ENCODE measurements at regions not wholly inside any gene's neighbourhood (a gene's known extent, or its start where the extent isn't known, plus 50 kb on each side); places are given as distances from the start of the nearest gene placed in this dataset.
"Not testable (repeated sequence)": the region's sequence is repeated elsewhere in the genome, so short reads cannot be mapped to it uniquely, and the experiment has no call there.

GRCh38 chr21:9837946-9838737 is 683.2 kb upstream of the TPTE start:
- DNase-seq, result no peak

- DNase-seq, result no peak
Measured at GRCh38 chr21:9838738-9839642, 682.4 kb upstream of the TPTE start.

GRCh38 chr21:9844106-9844505 is 677.3 kb upstream of the TPTE start:
- not testable (repeated sequence) for DNase-seq

GRCh38 chr21:9847511-9847910 is 673.9 kb upstream of the TPTE start:
- not testable (repeated sequence) for DNase-seq

- not testable (repeated sequence) for DNase-seq
Measured at GRCh38 chr21:9851166-9851565, 670.2 kb upstream of the TPTE start.

- DNase-seq, result not testable (repeated sequence)
Measured at GRCh38 chr21:9851695-9852094, 669.7 kb upstream of the TPTE start.

GRCh38 chr21:9857563-9857962 is 663.8 kb upstream of the TPTE start:
- DNase-seq, result not testable (repeated sequence)

GRCh38 chr21:9859865-9860264 is 661.5 kb upstream of the TPTE start:
- DNase-seq, result not testable (repeated sequence)

- DNase-seq, result not testable (repeated sequence)
Measured at GRCh38 chr21:9862456-9862855, 658.9 kb upstream of the TPTE start.

GRCh38 chr21:9867815-9868214 is 653.6 kb upstream of the TPTE start:
- not testable (repeated sequence) for DNase-seq

- DNase-seq, result not testable (repeated sequence)
Measured at GRCh38 chr21:9873096-9873495, 648.3 kb upstream of the TPTE start.

GRCh38 chr21:9874136-9874535 is 647.2 kb upstream of the TPTE start:
- not testable (repeated sequence) for DNase-seq

GRCh38 chr21:9881430-9881829 is 640.0 kb upstream of the TPTE start:
- not testable (repeated sequence) for DNase-seq

- DNase-seq, result not testable (repeated sequence)
Measured at GRCh38 chr21:9883047-9883446, 638.3 kb upstream of the TPTE start.

GRCh38 chr21:9883571-9884282 is 637.7 kb upstream of the TPTE start:
- DNase-seq, result not testable (repeated sequence)

- not testable (repeated sequence) for DNase-seq
Measured at GRCh38 chr21:9888500-9888899, 632.9 kb upstream of the TPTE start.

- DNase-seq, result not testable (repeated sequence)
Measured at GRCh38 chr21:9903579-9903978, 617.8 kb upstream of the TPTE start.

- not testable (repeated sequence) for DNase-seq
Measured at GRCh38 chr21:9914135-9914534, 607.2 kb upstream of the TPTE start.

GRCh38 chr21:9919446-9919845 is 601.9 kb upstream of the TPTE start:
- DNase-seq, result not testable (repeated sequence)

- DNase-seq, result not testable (repeated sequence)
Measured at GRCh38 chr21:9943639-9944038, 577.7 kb upstream of the TPTE start.

- not testable (repeated sequence) for DNase-seq
Measured at GRCh38 chr21:9946057-9946456, 575.3 kb upstream of the TPTE start.

- not testable (repeated sequence) for DNase-seq
Measured at GRCh38 chr21:9949510-9950289, 571.7 kb upstream of the TPTE start.
